ENCODE measurements at regions not wholly inside any gene's neighbourhood (a gene's known extent, or its start where the extent isn't known, plus 50 kb on each side); places are given as distances from the start of the nearest gene placed in this dataset.

GRCh38 chr5:142450419-142450818 lies 125.6 kb upstream of the SPRY4 start:
- no peak overlapping the region for H3K4me3 ChIP-seq (replicated peaks in 1 of 3; ENCODE audit: insufficient read depth in 1 of 3, low read depth in 1 of 3, low read length in 3 of 3)
- no peaks in the 10 kb centered on the region for H3K36me3 ChIP-seq (ENCODE audit: control insufficient read depth in 2 of 2, extremely low read depth in 1 of 2, insufficient read depth in 2 of 2, low read length in 2 of 2)
- intact Hi-C loops (cut with micrococcal nuclease): no loop called here
- POLR2A ChIA-PET: no interaction called here
- dilution Hi-C loops (cut with MboI; ENCODE audit: extremely low pct_ligation_motif_present, low sequenced_read_pairs): no loop called here
- TF ChIP-seq FOS (IDR thresholded peaks at IDR 0.05; ENCODE audit: borderline replicate concordance, insufficient read depth, low read length) (no peak), EZH2 (IDR thresholded peaks at IDR 0.05; ENCODE audit: borderline replicate concordance, low read depth, low read length, severe bottlenecking) (no peak), POLR2A (IDR thresholded peaks at IDR 0.05; ENCODE audit: low read depth, low read length) (no peak), MYC (IDR thresholded peaks at IDR 0.05; ENCODE audit: low read depth, low read length) (no peak), JUN (IDR thresholded peaks at IDR 0.05; ENCODE audit: borderline replicate concordance, insufficient read depth, insufficient read length, low read depth) (no peak), POLR2AphosphoS5 (IDR thresholded peaks at IDR 0.05; ENCODE audit: insufficient read depth, low read depth, low read length) (no peak), GATA2 (IDR thresholded peaks at IDR 0.05; ENCODE audit: insufficient read depth, insufficient read length, low read depth, low read length) (no peak)
- TF ChIP-seq, protein P1, sequence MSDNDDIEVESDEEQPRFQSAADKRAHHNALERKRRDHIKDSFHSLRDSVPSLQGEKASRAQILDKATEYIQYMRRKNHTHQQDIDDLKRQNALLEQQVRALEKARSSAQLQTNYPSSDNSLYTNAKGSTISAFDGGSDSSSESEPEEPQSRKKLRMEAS (IDR thresholded peaks at IDR 0.05; ENCODE audit: insufficient read depth, insufficient read length): no peak
- TF ChIP-seq, protein P2, sequence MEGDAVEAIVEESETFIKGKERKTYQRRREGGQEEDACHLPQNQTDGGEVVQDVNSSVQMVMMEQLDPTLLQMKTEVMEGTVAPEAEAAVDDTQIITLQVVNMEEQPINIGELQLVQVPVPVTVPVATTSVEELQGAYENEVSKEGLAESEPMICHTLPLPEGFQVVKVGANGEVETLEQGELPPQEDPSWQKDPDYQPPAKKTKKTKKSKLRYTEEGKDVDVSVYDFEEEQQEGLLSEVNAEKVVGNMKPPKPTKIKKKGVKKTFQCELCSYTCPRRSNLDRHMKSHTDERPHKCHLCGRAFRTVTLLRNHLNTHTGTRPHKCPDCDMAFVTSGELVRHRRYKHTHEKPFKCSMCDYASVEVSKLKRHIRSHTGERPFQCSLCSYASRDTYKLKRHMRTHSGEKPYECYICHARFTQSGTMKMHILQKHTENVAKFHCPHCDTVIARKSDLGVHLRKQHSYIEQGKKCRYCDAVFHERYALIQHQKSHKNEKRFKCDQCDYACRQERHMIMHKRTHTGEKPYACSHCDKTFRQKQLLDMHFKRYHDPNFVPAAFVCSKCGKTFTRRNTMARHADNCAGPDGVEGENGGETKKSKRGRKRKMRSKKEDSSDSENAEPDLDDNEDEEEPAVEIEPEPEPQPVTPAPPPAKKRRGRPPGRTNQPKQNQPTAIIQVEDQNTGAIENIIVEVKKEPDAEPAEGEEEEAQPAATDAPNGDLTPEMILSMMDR (IDR thresholded peaks at IDR 0.05; ENCODE audit: extremely low read depth in 1 of 2, insufficient read depth in 1 of 2, low read depth in 1 of 2, low read length in 2 of 2): no peak
- H2AFZ ChIP-seq (ENCODE audit: low read depth, low read length): no peak overlapping the region
- no peaks in the 10 kb centered on the region for H3K9me1 ChIP-seq (replicated peaks; ENCODE audit: control insufficient read depth, extremely low read depth, insufficient read depth, low read length)
- no peaks in the 10 kb centered on the region for H4K20me1 ChIP-seq (replicated peaks; ENCODE audit: control insufficient read depth, extremely low read depth, insufficient read depth, low read length)
- H3K27me3 ChIP-seq (ENCODE audit: control insufficient read depth in 2 of 2, insufficient read depth in 2 of 2, low read length in 2 of 2): no peaks in the 10 kb centered on the region
- BruUV-seq (replicated peaks): no TSS peak
- no peak overlapping the region for H3K9ac ChIP-seq (replicated peaks; ENCODE audit: extremely low read depth, insufficient read depth, low read length)
- no peak for FAIRE-seq
- H3K27ac ChIP-seq (ENCODE audit: insufficient read depth, low read depth, low read length): no peak overlapping the region
- H3K4me2 ChIP-seq (ENCODE audit: insufficient read depth, low read length): no peak overlapping the region
- H3K79me2 ChIP-seq (ENCODE audit: control insufficient read depth, insufficient read depth, low read length): no peaks in the 10 kb centered on the region
- H3K9me3 ChIP-seq (replicated peaks; ENCODE audit: control insufficient read depth, insufficient read depth, low read length): no peaks in the 10 kb centered on the region
- CTCF ChIA-PET: no interaction called here
- no peak for DNase-seq (ENCODE audit: low read depth, low spot score)
- H3K4me1 ChIP-seq (ENCODE audit: control insufficient read depth, extremely low read depth, insufficient read depth, low read length): peaks cover 15% of the 10 kb centered on the region
